GM10266 (cell line): ENCODE measurements at regions not wholly inside any gene's neighbourhood (a gene's known extent, or its start where the extent isn't known, plus 50 kb on each side); places are given as distances from the start of the nearest gene placed in this dataset.

Experiments used
- DNase-seq: peaks from one replicate; pipeline ENCODE4 v3.0.0; 2012; ENCODE audit errors: extremely low spot score
- TF ChIP-seq, protein P1 (sequence below): IDR thresholded peaks from 2 replicates; pipeline ENCODE4 v1.5.1; 2012; ENCODE audit warnings: mild to moderate bottlenecking, low read depth; ENCODE audit not compliant: control insufficient read depth, insufficient read depth; ENCODE audit errors: missing control alignments

DNA sequence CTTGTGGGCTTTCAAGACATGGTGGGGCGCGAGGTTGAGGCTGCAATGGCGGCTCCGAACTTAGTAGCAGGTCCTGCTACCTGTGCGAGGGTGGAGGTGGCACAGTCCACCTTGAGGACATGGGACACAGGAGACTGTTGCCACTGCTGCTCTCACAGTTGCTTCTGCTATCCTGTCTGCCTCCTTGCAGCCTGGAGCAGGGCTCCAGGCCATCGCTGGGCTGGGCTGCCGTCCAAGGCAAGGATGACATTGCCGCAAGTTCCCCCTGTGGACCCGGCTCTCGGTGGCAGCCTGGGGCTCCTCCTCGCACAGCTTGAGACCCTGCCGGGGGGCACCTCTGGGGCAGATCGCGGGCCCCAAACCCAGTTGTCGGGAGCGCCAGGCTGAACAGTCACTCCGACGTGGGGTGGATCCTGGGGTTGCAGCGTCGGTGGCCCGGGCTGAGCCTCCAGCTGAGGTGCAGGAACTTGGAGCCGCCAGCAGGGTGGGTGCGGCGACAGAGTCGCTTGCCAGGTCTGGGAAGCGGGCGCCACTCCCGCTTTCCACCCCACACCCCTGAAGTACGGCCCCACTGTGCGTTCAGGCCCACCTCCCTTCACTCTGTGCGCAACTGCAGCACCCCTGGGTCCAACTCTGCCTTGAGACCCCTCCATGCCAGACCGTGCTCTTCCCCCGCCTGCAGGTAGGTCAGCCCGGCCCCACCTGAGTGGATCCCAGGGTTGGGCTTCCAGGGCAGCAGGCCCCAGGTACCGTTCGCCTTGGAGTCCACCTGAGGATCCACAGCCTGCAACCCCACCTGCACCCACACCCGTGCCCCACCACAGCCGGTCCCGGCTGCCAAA, 192.7 kb upstream of the NUDT6 start:
- TF ChIP-seq, protein P1, sequence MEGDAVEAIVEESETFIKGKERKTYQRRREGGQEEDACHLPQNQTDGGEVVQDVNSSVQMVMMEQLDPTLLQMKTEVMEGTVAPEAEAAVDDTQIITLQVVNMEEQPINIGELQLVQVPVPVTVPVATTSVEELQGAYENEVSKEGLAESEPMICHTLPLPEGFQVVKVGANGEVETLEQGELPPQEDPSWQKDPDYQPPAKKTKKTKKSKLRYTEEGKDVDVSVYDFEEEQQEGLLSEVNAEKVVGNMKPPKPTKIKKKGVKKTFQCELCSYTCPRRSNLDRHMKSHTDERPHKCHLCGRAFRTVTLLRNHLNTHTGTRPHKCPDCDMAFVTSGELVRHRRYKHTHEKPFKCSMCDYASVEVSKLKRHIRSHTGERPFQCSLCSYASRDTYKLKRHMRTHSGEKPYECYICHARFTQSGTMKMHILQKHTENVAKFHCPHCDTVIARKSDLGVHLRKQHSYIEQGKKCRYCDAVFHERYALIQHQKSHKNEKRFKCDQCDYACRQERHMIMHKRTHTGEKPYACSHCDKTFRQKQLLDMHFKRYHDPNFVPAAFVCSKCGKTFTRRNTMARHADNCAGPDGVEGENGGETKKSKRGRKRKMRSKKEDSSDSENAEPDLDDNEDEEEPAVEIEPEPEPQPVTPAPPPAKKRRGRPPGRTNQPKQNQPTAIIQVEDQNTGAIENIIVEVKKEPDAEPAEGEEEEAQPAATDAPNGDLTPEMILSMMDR = no peak

DNA sequence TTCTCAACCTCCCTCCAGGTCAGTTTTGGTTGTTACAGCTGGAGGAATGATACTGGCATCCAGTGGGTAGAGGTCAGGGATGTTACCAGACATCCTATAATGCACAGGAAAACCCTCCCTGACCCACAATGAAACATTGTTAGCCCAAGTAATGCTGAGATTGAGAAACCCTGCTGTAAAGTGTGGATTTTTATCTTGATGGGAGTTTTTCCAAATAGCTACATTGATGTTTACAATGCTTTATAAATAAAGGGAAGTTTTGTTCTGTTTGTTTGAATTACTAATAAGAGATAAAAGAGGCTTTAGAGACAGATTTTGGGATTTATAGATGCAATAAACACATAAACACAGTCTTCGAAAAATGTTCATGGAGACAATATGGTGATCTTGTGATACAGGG, 194.0 kb upstream of the NUDT6 start:
- DNase-seq = no peak
- TF ChIP-seq, protein P1 = no peak

More for the DNA sequence above, 192.7 kb upstream of the NUDT6 start:
- no peak for DNase-seq

DNA sequence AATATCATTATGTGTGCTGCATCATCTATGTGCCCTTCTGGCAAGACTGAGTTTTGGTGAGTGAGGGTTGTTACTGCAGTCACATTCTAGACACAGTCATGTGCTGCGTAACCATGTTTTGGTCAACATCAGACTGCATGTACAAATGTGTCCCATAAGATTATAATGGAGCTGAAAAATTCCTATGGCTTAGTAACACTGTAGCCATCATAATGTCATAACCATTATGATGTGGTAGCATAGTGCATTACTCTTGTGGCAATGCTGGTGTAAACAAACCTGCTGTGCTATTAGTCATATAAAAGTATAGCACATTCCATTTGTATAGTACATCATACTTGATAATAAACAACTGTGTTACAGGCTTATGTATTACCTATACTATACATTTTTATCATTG, 198.1 kb upstream of the NUDT6 start:
- TF ChIP-seq, protein P1 = no peak
- no peak for DNase-seq

DNA sequence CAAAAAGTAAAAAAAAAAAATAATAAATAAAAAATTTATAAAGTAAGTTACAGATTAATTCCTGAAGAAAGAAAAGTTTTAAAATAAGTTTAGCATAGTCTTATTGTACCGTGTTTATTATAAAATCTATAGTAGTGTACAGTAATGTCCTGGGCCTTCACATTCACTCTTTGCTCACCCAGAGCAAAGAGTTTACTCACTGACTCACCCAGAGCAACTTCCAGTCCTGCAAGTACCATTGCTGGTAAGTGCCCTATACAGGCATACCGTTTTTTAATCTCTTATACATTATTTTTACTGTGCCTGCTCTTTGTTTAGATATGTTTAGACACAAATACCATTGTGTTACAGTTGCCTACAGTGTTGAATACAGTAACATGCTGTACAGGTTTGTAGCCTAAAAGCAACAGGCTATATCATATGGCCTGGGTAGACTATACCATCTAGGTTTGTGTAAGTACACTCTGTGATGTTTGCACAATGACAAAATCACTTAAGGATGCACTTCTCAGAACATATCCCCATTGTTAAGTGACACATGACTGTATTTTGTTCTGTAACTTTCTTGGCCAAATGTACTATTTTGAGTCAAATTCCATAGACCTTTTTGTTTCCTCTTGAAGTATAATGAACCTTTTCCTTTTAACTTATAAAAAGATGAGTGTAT, 199.0 kb upstream of the NUDT6 start:
- TF ChIP-seq, protein P1 = no peak
- no peak for DNase-seq

DNA sequence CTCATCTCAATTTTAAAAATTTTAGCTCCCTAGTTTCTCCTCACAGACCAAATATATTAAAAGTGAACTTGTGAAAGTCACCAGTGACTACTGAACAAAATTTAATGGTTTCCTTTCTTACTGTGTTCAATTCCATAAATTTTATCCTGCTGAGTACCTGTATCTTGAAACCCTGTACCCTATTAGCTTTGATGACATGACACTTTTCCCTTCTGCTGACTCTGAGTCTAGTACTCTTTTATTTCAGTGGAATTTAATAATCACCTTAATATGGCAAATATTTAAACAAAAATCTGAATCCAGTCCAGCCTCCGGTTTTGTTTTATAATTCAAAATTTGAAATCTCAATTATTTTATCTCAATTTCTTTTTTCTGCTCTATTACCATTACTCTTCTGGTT, 203.1 kb upstream of the NUDT6 start:
- TF ChIP-seq, protein P1 = no peak
- DNase-seq = no peak

DNA sequence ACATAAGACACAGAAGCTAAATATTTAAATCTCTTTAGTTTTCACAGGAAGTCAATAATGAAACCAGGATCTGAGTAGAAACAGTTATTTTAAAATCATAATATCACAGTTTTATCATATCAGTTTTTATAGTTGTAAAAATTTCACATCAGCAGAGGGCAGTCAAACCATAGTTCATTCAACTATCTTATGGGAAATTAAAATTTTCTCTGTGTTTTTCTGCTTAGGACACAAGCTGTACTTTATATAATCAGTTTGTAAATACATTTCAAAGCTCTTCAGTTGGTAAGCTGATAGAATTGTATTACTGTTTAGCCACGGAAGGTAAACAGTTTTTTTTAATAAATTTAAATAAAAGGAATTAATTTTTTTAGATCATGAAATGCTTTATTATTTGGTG, 204.8 kb upstream of the NUDT6 start:
- DNase-seq = no peak

More for the DNA sequence above, 204.8 kb upstream of the NUDT6 start:
- TF ChIP-seq, protein P1 = no peak
